ENCODE measurements at regions not wholly inside any gene's neighbourhood (a gene's known extent, or its start where the extent isn't known, plus 50 kb on each side); places are given as distances from the start of the nearest gene placed in this dataset.

- Histone ChIP-seq H3K9ac (ENCODE audit: low read length in 3 of 3) (no peak overlapping the region), H3K36me3 (ENCODE audit: control insufficient read depth in 2 of 3, insufficient read depth in 3 of 3, low read length in 3 of 3) (no peaks in the 10 kb centered on the region), H3K27me3 (ENCODE audit: control insufficient read depth, insufficient read depth, low read length) (no peaks in the 10 kb centered on the region), H3K4me1 (ENCODE audit: control insufficient read depth in 2 of 3, insufficient read depth in 2 of 3, low read depth in 1 of 3, low read length in 3 of 3) (no peaks in the 10 kb centered on the region), H3K27ac (ENCODE audit: low read depth in 2 of 2, low read length in 2 of 2) (no peak overlapping the region), H3K9me3 (ENCODE audit: control insufficient read depth in 2 of 3, insufficient read depth in 1 of 3, low read length in 3 of 3) (no peaks in the 10 kb centered on the region), H3K4me3 (ENCODE audit: low read length in 3 of 3) (no peak overlapping the region)
- TF ChIP-seq CTCF (IDR thresholded peaks at IDR 0.05; ENCODE audit: borderline replicate concordance, extremely low read depth, insufficient read depth), result no peak
- FAIRE-seq (no peak), DNase-seq (no peak)
- intact Hi-C loops (cut with DNase I), result no loop called here
These were observed 795.8 kb upstream of the IGFBP7 start for GRCh38 chr4:57905965-57906364.

GRCh38 chr4:57877047-57877458, 766.9 kb upstream of the IGFBP7 start:
- DNase-seq (peak in 1 of 5 donors; percentile 3), FAIRE-seq (no peak)
- TF ChIP-seq CTCF (IDR thresholded peaks at IDR 0.05; ENCODE audit: borderline replicate concordance, extremely low read depth, insufficient read depth), result no peak
- H3K27ac ChIP-seq (ENCODE audit: low read depth in 2 of 2, low read length in 2 of 2), result no peak overlapping the region
- H3K27me3 ChIP-seq (ENCODE audit: control insufficient read depth, insufficient read depth, low read length), result no peaks in the 10 kb centered on the region
- H3K9me3 ChIP-seq (ENCODE audit: control insufficient read depth in 2 of 3, insufficient read depth in 1 of 3, low read length in 3 of 3), result no peaks in the 10 kb centered on the region
- H3K9ac ChIP-seq (ENCODE audit: low read length in 3 of 3), result no peak overlapping the region
- H3K36me3 ChIP-seq (ENCODE audit: control insufficient read depth in 2 of 3, insufficient read depth in 3 of 3, low read length in 3 of 3), result no peaks in the 10 kb centered on the region
- intact Hi-C loops (cut with DNase I), result no loop called here
- H3K4me3 ChIP-seq (ENCODE audit: low read length in 3 of 3), result no peak overlapping the region
- H3K4me1 ChIP-seq (ENCODE audit: control insufficient read depth in 2 of 3, insufficient read depth in 2 of 3, low read depth in 1 of 3, low read length in 3 of 3), result no peaks in the 10 kb centered on the region

GRCh38 chr4:57875829-57876392, 765.7 kb upstream of the IGFBP7 start:
- no peak for TF ChIP-seq CTCF (IDR thresholded peaks at IDR 0.05; ENCODE audit: borderline replicate concordance, extremely low read depth, insufficient read depth)
- no peak overlapping the region for H3K4me3 ChIP-seq (ENCODE audit: low read length in 3 of 3)
- no peaks in the 10 kb centered on the region for H3K9me3 ChIP-seq (ENCODE audit: control insufficient read depth in 2 of 3, insufficient read depth in 1 of 3, low read length in 3 of 3)
- no peaks in the 10 kb centered on the region for H3K27me3 ChIP-seq (ENCODE audit: control insufficient read depth, insufficient read depth, low read length)
- H3K9ac ChIP-seq (ENCODE audit: low read length in 3 of 3), result no peak overlapping the region
- DNase-seq (no peak), FAIRE-seq (no peak)
- intact Hi-C loops (cut with DNase I), result no loop called here
- no peak overlapping the region for H3K27ac ChIP-seq (ENCODE audit: low read depth in 2 of 2, low read length in 2 of 2)
- no peaks in the 10 kb centered on the region for H3K4me1 ChIP-seq (ENCODE audit: control insufficient read depth in 2 of 3, insufficient read depth in 2 of 3, low read depth in 1 of 3, low read length in 3 of 3)
- H3K36me3 ChIP-seq (ENCODE audit: control insufficient read depth in 2 of 3, insufficient read depth in 3 of 3, low read length in 3 of 3), result no peaks in the 10 kb centered on the region

Data from kidney (tissue), 13 donors.